Tibial nerve (tissue), 4 donors: ENCODE measurements at regions not wholly inside any gene's neighbourhood (a gene's known extent, or its start where the extent isn't known, plus 50 kb on each side); places are given as distances from the start of the nearest gene placed in this dataset.
"Not testable (repeated sequence)": the region's sequence is repeated elsewhere in the genome, so short reads cannot be mapped to it uniquely, and the experiment has no call there.

ENCODE experiments used
- DNase-seq, 2 donors: peaks; one replicate each; pipeline ENCODE4 v3.0.0-alpha.2; 2019; ENCODE audit warnings: low spot score in 2 of 2
- H3K27ac ChIP-seq, 4 donors: fragments of 200-600 bp; sonication (generic) in 3 of 4; one replicate each; pipeline ENCODE4 v1.5.1; 2017 to 2019; ENCODE audit warnings: mild to moderate bottlenecking in 1 of 4
- H3K27me3 ChIP-seq, 2 donors: fragments of 200-600 bp; sonication (generic) in 1 of 2; one replicate each; pipeline versions ENCODE4 v1.5.1 to v1.6.0; 2017 to 2019
- H3K36me3 ChIP-seq, 3 donors: fragments of 200-600 bp; sonication (generic); one replicate each; pipeline ENCODE4 v1.5.1; 2018 to 2019
- H3K4me1 ChIP-seq, 4 donors: fragments of 200-600 bp; sonication (generic) in 3 of 4; one replicate each; pipeline ENCODE4 v1.5.1; 2017 to 2019
- H3K4me3 ChIP-seq, 4 donors: fragments of 200-600 bp; sonication (generic) in 3 of 4; one replicate each; pipeline ENCODE4 v1.5.1; 2017 to 2019; ENCODE audit warnings: mild to moderate bottlenecking in 1 of 4, moderate library complexity in 1 of 4
- H3K9me3 ChIP-seq, 4 donors: fragments of 200-600 bp; sonication (generic) in 3 of 4; one replicate each; pipeline ENCODE4 v1.5.1; 2017 to 2019
- CTCF ChIP-seq, 5 experiments: fragments of 200-600 bp in 3 of 5; fragments of 450-650 bp in 2 of 5; sonication (generic) in 3 of 5; IDR thresholded peaks; one replicate each; pipeline ENCODE4 v1.5.1; 2016 to 2019; ENCODE audit warnings: antibody characterized with exemption in 5 of 5, mild to moderate bottlenecking in 3 of 5, moderate library complexity in 2 of 5
- EP300 ChIP-seq, 2 donors: sonication (generic); formaldehyde crosslinking; IDR thresholded peaks; one replicate each; pipeline ENCODE4 v1.6.1; 2017; ENCODE audit warnings: antibody characterized with exemption in 2 of 2, mild to moderate bottlenecking in 1 of 2
- POLR2A ChIP-seq, 2 donors: fragments of 450-650 bp; IDR thresholded peaks; one replicate each; pipeline ENCODE4 v1.6.1; 2017; ENCODE audit warnings: antibody characterized with exemption in 2 of 2, mild to moderate bottlenecking in 2 of 2, moderate library complexity in 2 of 2
- WGBS, 2 donors: methylation state at CpG; one replicate each; pipeline ENCODE4 v1.1.5; 2018; 5-methylcytosine and 5-hydroxymethylcytosine counted together

GRCh38 chr10:123245264-123245663 lies 91.1 kb downstream of the BUB3 start:
- H3K27me3 ChIP-seq = no peaks in the 10 kb centered on the region
- no peak overlapping the region for H3K4me3 ChIP-seq
- 91 to 93% methylated on average over 9 of the region's 9 CpGs for WGBS, 2 donors
- no peaks in the 10 kb centered on the region for H3K36me3 ChIP-seq
- TF ChIP-seq CTCF (IDR thresholded peaks at IDR 0.05) = no peak
- TF ChIP-seq POLR2A (IDR thresholded peaks at IDR 0.05) = no peak
- TF ChIP-seq EP300 (IDR thresholded peaks at IDR 0.05) = no peak
- H3K27ac ChIP-seq = no peak overlapping the region
- DNase-seq = no peak
- H3K4me1 ChIP-seq = no peaks in the 10 kb centered on the region
- peaks cover 0 to 7% (median 0%) of the 10 kb centered on the region in 4 donors for H3K9me3 ChIP-seq

- H3K27ac ChIP-seq = no peak overlapping the region
- H3K4me1 ChIP-seq = no peaks in the 10 kb centered on the region
- no peak for DNase-seq
- H3K9me3 ChIP-seq = peaks cover 0 to 7% (median 0%) of the 10 kb centered on the region in 4 donors
- WGBS, 2 donors = 31 to 33% methylated on average over 1 of the region's 1 CpG
- no peak overlapping the region for H3K4me3 ChIP-seq
- no peaks in the 10 kb centered on the region for H3K27me3 ChIP-seq
- H3K36me3 ChIP-seq = no peaks in the 10 kb centered on the region
- TF ChIP-seq EP300 (IDR thresholded peaks at IDR 0.05) (no peak), CTCF (IDR thresholded peaks at IDR 0.05) (no peak), POLR2A (IDR thresholded peaks at IDR 0.05) (no peak)
Measured at GRCh38 chr10:123249894-123250293, 95.7 kb downstream of the BUB3 start.

- TF ChIP-seq CTCF (IDR thresholded peaks at IDR 0.05) (no peak), POLR2A (IDR thresholded peaks at IDR 0.05) (no peak), EP300 (IDR thresholded peaks at IDR 0.05) (no peak)
- Histone ChIP-seq H3K36me3 (no peaks in the 10 kb centered on the region), H3K4me1 (no peaks in the 10 kb centered on the region), H3K27me3 (no peaks in the 10 kb centered on the region), H3K27ac (no peak overlapping the region), H3K4me3 (no peak overlapping the region), H3K9me3 (peaks cover 0 to 7% (median 0%) of the 10 kb centered on the region in 4 donors)
- DNase-seq = no peak
- WGBS, 2 donors = 60% methylated on average over 4 of the region's 4 CpGs
Measured at GRCh38 chr10:123250640-123251039, 96.4 kb downstream of the BUB3 start.

- H3K4me3 ChIP-seq = no peak overlapping the region
- no peaks in the 10 kb centered on the region for H3K9me3 ChIP-seq
- TF ChIP-seq EP300 (IDR thresholded peaks at IDR 0.05) (no peak), POLR2A (IDR thresholded peaks at IDR 0.05) (no peak), CTCF (IDR thresholded peaks at IDR 0.05) (no peak)
- no peak for DNase-seq
- no peaks in the 10 kb centered on the region for H3K4me1 ChIP-seq
- H3K27me3 ChIP-seq = no peaks in the 10 kb centered on the region
- no peak overlapping the region for H3K27ac ChIP-seq
- H3K36me3 ChIP-seq = no peaks in the 10 kb centered on the region
- 43 to 46% methylated on average over 4 of the region's 4 CpGs for WGBS, 2 donors
Measured at GRCh38 chr10:123252779-123253178, 98.6 kb downstream of the BUB3 start.

GRCh38 chr10:123254343-123254742 lies 100.1 kb downstream of the BUB3 start:
- H3K4me3 ChIP-seq, H3K9me3 ChIP-seq, H3K4me1 ChIP-seq, H3K36me3 ChIP-seq, DNase-seq, H3K27me3 ChIP-seq, H3K27ac ChIP-seq: not testable (repeated sequence)
- 77 to 82% methylated on average over 5 of the region's 5 CpGs for WGBS, 2 donors

GRCh38 chr10:123257904-123258456 lies 103.8 kb downstream of the BUB3 start:
- H3K4me1 ChIP-seq = no peaks in the 10 kb centered on the region
- H3K4me3 ChIP-seq = no peak overlapping the region
- no peaks in the 10 kb centered on the region for H3K27me3 ChIP-seq
- no peaks in the 10 kb centered on the region for H3K9me3 ChIP-seq
- no peak overlapping the region for H3K27ac ChIP-seq
- WGBS, 2 donors = 91 to 94% methylated on average over 13 of the region's 13 CpGs
- TF ChIP-seq POLR2A (IDR thresholded peaks at IDR 0.05) (no peak), EP300 (IDR thresholded peaks at IDR 0.05) (no peak), CTCF (IDR thresholded peaks at IDR 0.05) (no peak)
- no peak for DNase-seq
- H3K36me3 ChIP-seq = no peaks in the 10 kb centered on the region
